Activated effector memory CD4-positive, alpha-beta T cell treated with anti-CD3 and anti-CD28 coated beads, Interleukin-2, amount 50 U/mL, for 16 hours (primary cell): ENCODE measurements at regions not wholly inside any gene's neighbourhood (a gene's known extent, or its start where the extent isn't known, plus 50 kb on each side); places are given as distances from the start of the nearest gene placed in this dataset.
A peak's percentile ranks its signal among the peaks of the same experiment; 100 is the strongest.
"Not testable (repeated sequence)": the region's sequence is repeated elsewhere in the genome, so short reads cannot be mapped to it uniquely, and the experiment has no call there.

ENCODE experiments used
- DNase-seq: peaks from one replicate; pipeline ENCODE4 v3.0.0-alpha.2; 2020

- no peak for DNase-seq
These were observed 368.3 kb downstream of the ADGRD1 start for GRCh38 chr12:131321988-131322387.

GRCh38 chr12:131322460-131322859 lies 368.8 kb downstream of the ADGRD1 start:
- DNase-seq: not testable (repeated sequence)

- no peak for DNase-seq
These were observed 370.2 kb downstream of the ADGRD1 start for GRCh38 chr12:131323879-131324278.

- no peak for DNase-seq
These were observed 374.1 kb downstream of the ADGRD1 start for GRCh38 chr12:131327521-131328488.

- DNase-seq: not testable (repeated sequence)
These were observed 375.4 kb downstream of the ADGRD1 start for GRCh38 chr12:131328861-131329845.

GRCh38 chr12:131330106-131330815 lies 376.6 kb downstream of the ADGRD1 start:
- no peak for DNase-seq

- DNase-seq: no peak
These were observed 377.5 kb downstream of the ADGRD1 start for GRCh38 chr12:131331148-131331750.

GRCh38 chr12:131332224-131332623 lies 378.5 kb downstream of the ADGRD1 start:
- no peak for DNase-seq

GRCh38 chr12:131333136-131333535 lies 377.8 kb upstream of the SFSWAP start:
- DNase-seq: peak; percentile 42

GRCh38 chr12:131333621-131334440 lies 377.1 kb upstream of the SFSWAP start:
- DNase-seq: peak; percentile 3

- DNase-seq: no peak
These were observed 376.1 kb upstream of the SFSWAP start for GRCh38 chr12:131334835-131335234.

GRCh38 chr12:131335456-131335855 lies 375.4 kb upstream of the SFSWAP start:
- no peak for DNase-seq

- not testable (repeated sequence) for DNase-seq
These were observed 373.0 kb upstream of the SFSWAP start for GRCh38 chr12:131337861-131338260.

- DNase-seq: peak; percentile 24
These were observed 370.2 kb upstream of the SFSWAP start for GRCh38 chr12:131340616-131341210.

- peak; percentile 2 for DNase-seq
These were observed 369.3 kb upstream of the SFSWAP start for GRCh38 chr12:131341608-131342007.

- peak; percentile 6 for DNase-seq
These were observed 367.5 kb upstream of the SFSWAP start for GRCh38 chr12:131343436-131343835.

- DNase-seq: peak; percentile 13
These were observed 366.0 kb upstream of the SFSWAP start for GRCh38 chr12:131344715-131345520.

GRCh38 chr12:131345521-131346436 lies 365.1 kb upstream of the SFSWAP start:
- peak; percentile 21 for DNase-seq
